HUES64 (cell line): ENCODE measurements at regions not wholly inside any gene's neighbourhood (a gene's known extent, or its start where the extent isn't known, plus 50 kb on each side); places are given as distances from the start of the nearest gene placed in this dataset.

Source experiments
- H3K27ac ChIP-seq: 2 replicates; pipeline ENCODE4 v1.7.0; 2013; ENCODE audit warnings: low read depth, low read length, inconsistent platforms
- H3K27me3 ChIP-seq: 2 replicates; pipeline ENCODE4 v1.6.1; 2013; ENCODE audit warnings: mild to moderate bottlenecking, low read length; ENCODE audit not compliant: insufficient read depth
- H3K36me3 ChIP-seq: 2 replicates; pipeline ENCODE4 v1.6.1; 2013; ENCODE audit warnings: mild to moderate bottlenecking, low read length; ENCODE audit not compliant: insufficient read depth
- H3K4me1 ChIP-seq: 2 replicates; pipeline ENCODE4 v1.6.1; 2013; ENCODE audit warnings: mild to moderate bottlenecking, low read length, moderate library complexity; ENCODE audit not compliant: insufficient read depth
- H3K4me3 ChIP-seq: 2 replicates; pipeline ENCODE4 v1.5.1; 2013; ENCODE audit warnings: mild to moderate bottlenecking, low read length, moderate library complexity
- H3K9ac ChIP-seq: 2 replicates; pipeline ENCODE4 v1.6.1; 2013; ENCODE audit warnings: mild to moderate bottlenecking, low read depth, low read length
- H3K9me3 ChIP-seq: 2 replicates; pipeline ENCODE4 v1.6.1; 2013; ENCODE audit warnings: low read depth, low read length; ENCODE audit not compliant: insufficient read depth
- WGBS: fragments of 150-250, 120-280 bp; methylation state at CpG from one replicate; pipeline ENCODE4 v1.1.7; 2013; ENCODE audit warnings: missing lambda C conversion rate; 5-methylcytosine and 5-hydroxymethylcytosine counted together

DNA sequence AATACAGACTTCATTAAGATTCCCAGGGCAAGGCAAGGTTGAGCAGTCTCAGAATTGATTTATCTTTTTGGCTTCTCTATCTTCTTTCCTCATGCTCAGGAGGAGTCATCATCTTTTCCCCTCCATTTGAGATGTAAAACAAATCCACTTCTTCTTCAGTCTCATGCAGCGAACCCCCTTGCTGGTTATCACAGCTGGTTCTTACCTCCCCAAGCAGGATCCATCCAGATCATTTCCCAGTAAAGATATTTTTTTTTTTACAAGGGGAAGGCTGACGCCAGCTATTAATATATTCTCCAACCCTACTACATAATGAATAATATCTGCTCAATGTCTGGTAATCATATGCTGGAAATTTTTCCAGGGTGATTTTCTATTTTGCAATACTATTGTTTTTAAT lies 508.9 kb upstream of the NOX3 start:
- Histone ChIP-seq H3K4me3 (no peak overlapping the region), H3K36me3 (no peaks in the 10 kb centered on the region), H3K9ac (no peak overlapping the region), H3K9me3 (no peaks in the 10 kb centered on the region), H3K27ac (no peak overlapping the region), H3K27me3 (no peaks in the 10 kb centered on the region), H3K4me1 (no peaks in the 10 kb centered on the region)
- 96% methylated on average over 1 of the region's 2 CpGs for WGBS

- Histone ChIP-seq H3K9me3 (no peaks in the 10 kb centered on the region), H3K27me3 (no peaks in the 10 kb centered on the region), H3K9ac (no peak overlapping the region), H3K4me1 (peaks cover 1% of the 10 kb centered on the region; the same call in 1 of the 2 replicates), H3K36me3 (no peaks in the 10 kb centered on the region), H3K27ac (no peak overlapping the region), H3K4me3 (no peak overlapping the region)
- 91% methylated on average over 1 of the region's 1 CpG for WGBS
Observed at GRCh38 chr6:155962276-155962675, 506.6 kb upstream of the NOX3 start.

DNA sequence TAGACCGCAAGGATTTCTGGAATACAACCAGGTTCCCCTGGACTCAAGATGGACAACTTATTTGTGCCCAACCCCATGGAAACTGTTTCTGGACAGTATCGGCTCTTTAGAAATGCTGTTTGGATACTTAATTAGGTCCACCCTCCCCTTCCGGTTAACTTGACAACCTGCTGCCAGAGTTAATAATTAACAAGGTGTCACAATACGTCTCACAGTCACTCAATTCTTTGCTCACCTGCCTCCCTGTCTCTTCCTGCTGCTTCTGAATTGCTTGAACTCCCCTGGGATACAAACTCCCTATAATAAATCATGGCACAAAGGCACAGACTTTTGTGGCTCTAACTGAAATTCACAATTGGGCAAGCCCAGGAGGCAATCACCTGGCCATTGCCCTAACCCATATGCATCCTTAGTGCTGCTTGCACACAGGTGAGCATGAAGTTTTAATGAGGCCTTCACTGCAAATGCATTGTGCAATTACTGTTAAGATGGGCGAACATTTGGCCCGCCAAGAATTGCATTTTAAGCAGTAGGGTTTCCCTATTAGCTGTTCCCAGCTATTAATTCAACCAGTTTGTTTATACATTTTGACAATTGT lies 504.4 kb upstream of the NOX3 start:
- H3K4me1 ChIP-seq = peaks cover 22% of the 10 kb centered on the region; the same call in 1 of the 2 replicates
- H3K9me3 ChIP-seq = no peaks in the 10 kb centered on the region
- H3K9ac ChIP-seq = no peak overlapping the region
- H3K27me3 ChIP-seq = no peaks in the 10 kb centered on the region
- no peak overlapping the region for H3K4me3 ChIP-seq
- no peak overlapping the region for H3K27ac ChIP-seq
- WGBS = 97% methylated on average over 6 of the region's 6 CpGs
- no peaks in the 10 kb centered on the region for H3K36me3 ChIP-seq

DNA sequence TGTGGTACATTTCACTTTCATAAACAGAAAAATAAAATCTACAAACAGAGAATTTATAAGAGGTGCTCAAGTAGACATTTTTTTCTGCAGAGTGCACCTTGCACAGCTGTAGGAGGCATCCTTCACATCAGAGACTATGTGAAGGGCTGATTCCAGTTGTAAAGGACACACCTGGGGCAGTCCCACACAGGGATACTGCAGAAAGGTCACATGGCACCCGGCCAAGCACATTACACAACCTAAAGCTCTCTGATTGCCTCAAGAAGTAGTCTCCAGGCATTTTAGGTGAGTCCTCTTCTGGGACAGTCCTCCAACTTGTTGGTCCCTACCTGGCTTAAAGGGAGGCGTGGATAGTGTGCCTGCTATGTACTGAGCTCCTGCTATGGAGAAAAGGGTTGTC lies 502.9 kb upstream of the NOX3 start:
- 93% methylated on average over 2 of the region's 2 CpGs for WGBS

DNA sequence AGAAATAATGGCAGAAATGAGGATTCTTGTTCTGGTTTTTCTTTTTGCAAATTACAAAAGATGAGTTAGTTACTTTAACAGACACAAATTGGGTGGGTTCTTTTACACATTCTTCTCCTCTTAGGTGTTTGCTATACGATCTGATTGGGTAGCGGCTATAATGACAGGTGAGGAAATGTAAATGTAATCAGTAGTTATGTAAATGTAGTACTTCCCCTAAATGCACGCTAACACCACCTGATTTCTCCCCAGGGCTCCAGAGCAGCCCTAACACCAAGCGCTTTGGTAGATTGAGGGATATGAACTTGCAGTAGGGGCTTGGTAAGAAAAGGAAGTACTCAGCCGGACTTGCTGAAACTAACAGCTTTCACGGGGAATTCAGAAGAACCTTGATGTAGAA lies 499.4 kb upstream of the NOX3 start:
- Histone ChIP-seq H3K4me3 (no peak overlapping the region), H3K27ac (peak overlapping the region; percentile 93; the same call in 1 of the 2 replicates)
- WGBS = 41% methylated on average over 3 of the region's 6 CpGs

More for the DNA sequence above, 502.9 kb upstream of the NOX3 start:
- H3K4me3 ChIP-seq = no peak overlapping the region
- H3K4me1 ChIP-seq = peaks cover 29% of the 10 kb centered on the region; the same call in 1 of the 2 replicates
- H3K36me3 ChIP-seq = no peaks in the 10 kb centered on the region
- H3K27ac ChIP-seq = no peak overlapping the region
- no peaks in the 10 kb centered on the region; the same call in 1 of the 2 replicates for H3K9me3 ChIP-seq
- no peak overlapping the region for H3K9ac ChIP-seq
- no peaks in the 10 kb centered on the region for H3K27me3 ChIP-seq

GRCh38 chr6:155954149-155954548 lies 498.5 kb upstream of the NOX3 start:
- H3K9me3 ChIP-seq = no peaks in the 10 kb centered on the region; the same call in 1 of the 2 replicates
- 93% methylated on average over 6 of the region's 7 CpGs for WGBS
- H3K36me3 ChIP-seq = no peaks in the 10 kb centered on the region
- no peak overlapping the region for H3K9ac ChIP-seq
- peaks cover 29% of the 10 kb centered on the region; the same call in 1 of the 2 replicates for H3K4me1 ChIP-seq
- H3K27ac ChIP-seq = no peak overlapping the region
- no peaks in the 10 kb centered on the region for H3K27me3 ChIP-seq
- no peak overlapping the region for H3K4me3 ChIP-seq

More for the DNA sequence above, 499.4 kb upstream of the NOX3 start:
- Histone ChIP-seq H3K9ac (no peak overlapping the region), H3K36me3 (no peaks in the 10 kb centered on the region), H3K27me3 (no peaks in the 10 kb centered on the region), H3K4me1 (peaks cover 29% of the 10 kb centered on the region; the same call in 1 of the 2 replicates), H3K9me3 (no peaks in the 10 kb centered on the region; the same call in 1 of the 2 replicates)

- Histone ChIP-seq H3K4me1 (peaks cover 1% of the 10 kb centered on the region; the same call in 1 of the 2 replicates), H3K36me3 (no peaks in the 10 kb centered on the region)
- 97% methylated on average over 3 of the region's 3 CpGs for WGBS
Observed at GRCh38 chr6:155949256-155949655, 493.6 kb upstream of the NOX3 start.

GRCh38 chr6:155946860-155947259 lies 491.2 kb upstream of the NOX3 start:
- no peaks in the 10 kb centered on the region for H3K4me1 ChIP-seq
- no peaks in the 10 kb centered on the region for H3K36me3 ChIP-seq
- H3K4me3 ChIP-seq = no peak overlapping the region
- H3K9me3 ChIP-seq = peaks cover 15% of the 10 kb centered on the region
- no peaks in the 10 kb centered on the region for H3K27me3 ChIP-seq
- H3K9ac ChIP-seq = no peak overlapping the region
- H3K27ac ChIP-seq = no peak overlapping the region
- WGBS = 98% methylated on average over 4 of the region's 4 CpGs

More at GRCh38 chr6:155949256-155949655, 493.6 kb upstream of the NOX3 start:
- Histone ChIP-seq H3K9ac (no peak overlapping the region), H3K4me3 (no peak overlapping the region), H3K27ac (no peak overlapping the region), H3K9me3 (peaks cover 15% of the 10 kb centered on the region), H3K27me3 (no peaks in the 10 kb centered on the region)

GRCh38 chr6:155943635-155944034 lies 488.0 kb upstream of the NOX3 start:
- Histone ChIP-seq H3K36me3 (no peaks in the 10 kb centered on the region), H3K4me3 (no peak overlapping the region), H3K27ac (no peak overlapping the region), H3K27me3 (no peaks in the 10 kb centered on the region), H3K9ac (no peak overlapping the region), H3K4me1 (peaks cover 9% of the 10 kb centered on the region; the same call in 1 of the 2 replicates), H3K9me3 (peaks cover 15% of the 10 kb centered on the region)
- WGBS = no CpG with 5 or more reads among the region's 1 CpG

DNA sequence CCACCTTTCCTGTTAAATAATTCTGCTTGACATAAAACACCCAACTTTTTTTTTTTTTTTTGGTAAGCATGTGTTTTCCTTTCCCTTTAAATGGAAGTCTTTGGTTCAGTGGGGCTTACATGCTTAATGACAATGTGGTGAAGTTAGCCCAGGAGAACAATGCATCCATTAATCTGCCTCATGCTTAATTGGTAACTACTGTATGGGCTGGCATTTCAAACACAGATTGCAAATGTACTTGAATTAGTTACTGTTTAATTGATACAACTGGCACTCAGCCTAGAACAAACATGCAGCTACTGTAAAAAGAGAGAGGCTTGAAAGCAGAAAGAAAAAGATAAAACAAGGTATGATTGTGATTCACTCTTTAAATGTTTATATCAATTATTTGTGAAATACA lies 483.6 kb upstream of the NOX3 start:
- Histone ChIP-seq H3K9me3 (no peaks in the 10 kb centered on the region), H3K27me3 (no peaks in the 10 kb centered on the region), H3K27ac (no peak overlapping the region), H3K4me3 (no peak overlapping the region), H3K36me3 (no peaks in the 10 kb centered on the region), H3K9ac (no peak overlapping the region), H3K4me1 (peaks cover 9% of the 10 kb centered on the region)

DNA sequence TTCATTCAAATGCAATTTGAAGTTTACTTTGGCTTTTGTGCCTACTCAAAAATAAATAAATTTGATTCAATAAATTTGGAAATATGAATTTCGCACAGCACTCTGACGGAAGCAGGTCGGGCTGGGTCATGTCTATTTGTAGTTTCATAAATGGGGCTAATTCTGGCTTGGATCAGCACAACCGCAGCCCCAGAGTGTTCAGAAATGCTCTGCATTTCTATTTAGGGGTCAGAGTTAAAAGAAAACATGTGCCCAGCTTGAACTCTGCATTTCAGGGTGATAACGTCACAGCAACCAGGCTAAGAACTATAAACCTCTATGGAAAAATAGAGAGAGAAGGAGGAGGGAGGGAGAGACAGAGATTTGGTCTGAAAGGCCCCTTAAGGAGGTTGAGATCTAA lies 480.9 kb upstream of the NOX3 start:
- H3K27ac ChIP-seq = no peak overlapping the region
- no peaks in the 10 kb centered on the region for H3K9me3 ChIP-seq
- no peak overlapping the region for H3K4me3 ChIP-seq
- H3K27me3 ChIP-seq = no peaks in the 10 kb centered on the region
- H3K9ac ChIP-seq = no peak overlapping the region
- 91% methylated on average over 5 of the region's 5 CpGs for WGBS
- peaks cover 9% of the 10 kb centered on the region for H3K4me1 ChIP-seq
- no peaks in the 10 kb centered on the region for H3K36me3 ChIP-seq

- H3K9ac ChIP-seq = no peak overlapping the region
- no peak overlapping the region for H3K4me3 ChIP-seq
- H3K27me3 ChIP-seq = no peaks in the 10 kb centered on the region
- 90% methylated on average over 5 of the region's 5 CpGs for WGBS
- no peak overlapping the region for H3K27ac ChIP-seq
- H3K9me3 ChIP-seq = no peaks in the 10 kb centered on the region
- H3K4me1 ChIP-seq = peaks cover 9% of the 10 kb centered on the region
- no peaks in the 10 kb centered on the region for H3K36me3 ChIP-seq
Observed at GRCh38 chr6:155936127-155936526, 480.5 kb upstream of the NOX3 start.
